GM12878 (cell line): ENCODE measurements at regions not wholly inside any gene's neighbourhood (a gene's known extent, or its start where the extent isn't known, plus 50 kb on each side); places are given as distances from the start of the nearest gene placed in this dataset.

Experiments used
- BHLHE40 ChIP-seq, 2 experiments: fragments of 450-650 bp in 1 of 2; IDR thresholded peaks; 2 replicates each; pipeline ENCODE4 v1.6.1; 2011 to 2017; ENCODE audit warnings: low read depth in 2 of 2, borderline replicate concordance in 1 of 2, improper control_type of control experiment in 1 of 2, low read length in 1 of 2, mild to moderate bottlenecking in 1 of 2
- CBFB ChIP-seq: IDR thresholded peaks from 2 replicates; pipeline ENCODE4 v1.6.1; 2016; ENCODE audit warnings: antibody characterized with exemption, low read depth
- NR2C1 ChIP-seq: fragments of 450-650 bp; IDR thresholded peaks from 2 replicates; pipeline ENCODE4 v1.6.1; 2017; ENCODE audit warnings: antibody characterized with exemption, mild to moderate bottlenecking, moderate library complexity
- PAX5 ChIP-seq: IDR thresholded peaks from 2 replicates; pipeline ENCODE4 v1.6.1; 2011; ENCODE audit warnings: low read depth, low read length, borderline replicate concordance
- POU2F2 ChIP-seq: IDR thresholded peaks from 3 replicates; pipeline ENCODE4 v1.6.1; 2011; ENCODE audit warnings: low read depth, mild to moderate bottlenecking, low read length, borderline replicate concordance
- TF ChIP-seq, protein P1 (sequence below): fragments of 450-650 bp; IDR thresholded peaks from 2 replicates; pipeline ENCODE4 v1.6.1; 2017; ENCODE audit warnings: mild to moderate bottlenecking
- TF ChIP-seq, protein P2 (sequence below): IDR thresholded peaks from 2 replicates; pipeline ENCODE4 v1.6.1; 2012; ENCODE audit warnings: mild to moderate bottlenecking, low read depth, low read length

- TF ChIP-seq CBFB (no peak), BHLHE40 (IDR thresholded peaks at IDR 0.05; ENCODE audit: borderline replicate concordance in 1 of 2, low read depth in 2 of 2, low read length in 1 of 2) (no peak), PAX5 (no peak), POU2F2 (no peak), NR2C1 (no peak)
- TF ChIP-seq, protein P1, sequence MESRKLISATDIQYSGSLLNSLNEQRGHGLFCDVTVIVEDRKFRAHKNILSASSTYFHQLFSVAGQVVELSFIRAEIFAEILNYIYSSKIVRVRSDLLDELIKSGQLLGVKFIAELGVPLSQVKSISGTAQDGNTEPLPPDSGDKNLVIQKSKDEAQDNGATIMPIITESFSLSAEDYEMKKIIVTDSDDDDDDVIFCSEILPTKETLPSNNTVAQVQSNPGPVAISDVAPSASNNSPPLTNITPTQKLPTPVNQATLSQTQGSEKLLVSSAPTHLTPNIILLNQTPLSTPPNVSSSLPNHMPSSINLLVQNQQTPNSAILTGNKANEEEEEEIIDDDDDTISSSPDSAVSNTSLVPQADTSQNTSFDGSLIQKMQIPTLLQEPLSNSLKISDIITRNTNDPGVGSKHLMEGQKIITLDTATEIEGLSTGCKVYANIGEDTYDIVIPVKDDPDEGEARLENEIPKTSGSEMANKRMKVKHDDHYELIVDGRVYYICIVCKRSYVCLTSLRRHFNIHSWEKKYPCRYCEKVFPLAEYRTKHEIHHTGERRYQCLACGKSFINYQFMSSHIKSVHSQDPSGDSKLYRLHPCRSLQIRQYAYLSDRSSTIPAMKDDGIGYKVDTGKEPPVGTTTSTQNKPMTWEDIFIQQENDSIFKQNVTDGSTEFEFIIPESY: no peak
- TF ChIP-seq, protein P2, sequence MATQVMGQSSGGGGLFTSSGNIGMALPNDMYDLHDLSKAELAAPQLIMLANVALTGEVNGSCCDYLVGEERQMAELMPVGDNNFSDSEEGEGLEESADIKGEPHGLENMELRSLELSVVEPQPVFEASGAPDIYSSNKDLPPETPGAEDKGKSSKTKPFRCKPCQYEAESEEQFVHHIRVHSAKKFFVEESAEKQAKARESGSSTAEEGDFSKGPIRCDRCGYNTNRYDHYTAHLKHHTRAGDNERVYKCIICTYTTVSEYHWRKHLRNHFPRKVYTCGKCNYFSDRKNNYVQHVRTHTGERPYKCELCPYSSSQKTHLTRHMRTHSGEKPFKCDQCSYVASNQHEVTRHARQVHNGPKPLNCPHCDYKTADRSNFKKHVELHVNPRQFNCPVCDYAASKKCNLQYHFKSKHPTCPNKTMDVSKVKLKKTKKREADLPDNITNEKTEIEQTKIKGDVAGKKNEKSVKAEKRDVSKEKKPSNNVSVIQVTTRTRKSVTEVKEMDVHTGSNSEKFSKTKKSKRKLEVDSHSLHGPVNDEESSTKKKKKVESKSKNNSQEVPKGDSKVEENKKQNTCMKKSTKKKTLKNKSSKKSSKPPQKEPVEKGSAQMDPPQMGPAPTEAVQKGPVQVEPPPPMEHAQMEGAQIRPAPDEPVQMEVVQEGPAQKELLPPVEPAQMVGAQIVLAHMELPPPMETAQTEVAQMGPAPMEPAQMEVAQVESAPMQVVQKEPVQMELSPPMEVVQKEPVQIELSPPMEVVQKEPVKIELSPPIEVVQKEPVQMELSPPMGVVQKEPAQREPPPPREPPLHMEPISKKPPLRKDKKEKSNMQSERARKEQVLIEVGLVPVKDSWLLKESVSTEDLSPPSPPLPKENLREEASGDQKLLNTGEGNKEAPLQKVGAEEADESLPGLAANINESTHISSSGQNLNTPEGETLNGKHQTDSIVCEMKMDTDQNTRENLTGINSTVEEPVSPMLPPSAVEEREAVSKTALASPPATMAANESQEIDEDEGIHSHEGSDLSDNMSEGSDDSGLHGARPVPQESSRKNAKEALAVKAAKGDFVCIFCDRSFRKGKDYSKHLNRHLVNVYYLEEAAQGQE: no peak
These were observed 492.5 kb downstream of the SOX11 start for GRCh38 chr2:6184532-6185292.
